ENCODE measurements at regions not wholly inside any gene's neighbourhood (a gene's known extent, or its start where the extent isn't known, plus 50 kb on each side); places are given as distances from the start of the nearest gene placed in this dataset.

GRCh38 chrX:138298268-138298667 lies 413.2 kb downstream of the FGF13 start:
- peak in 1 of 4 experiments; percentile 25 for TF ChIP-seq CTCF (IDR thresholded peaks at IDR 0.05)
- TF ChIP-seq POLR2AphosphoS5 (IDR thresholded peaks at IDR 0.05): no peak
